IMR-90 (cell line): ENCODE measurements at regions not wholly inside any gene's neighbourhood (a gene's known extent, or its start where the extent isn't known, plus 50 kb on each side); places are given as distances from the start of the nearest gene placed in this dataset.

Experiments used
- ATAC-seq: fragments of 200-7000 bp; cut with Tn5 transposase; 2 replicates; pipeline ENCODE4 v1.9.1; 2020; ENCODE audit warnings: low read depth, mild to moderate bottlenecking, moderate library complexity
- BruUV-seq: library from RNA; stranded (reverse); fragments of 400-500 nt; replicated peaks from 2 replicates; lab custom pipeline; 2021; lab: Mats Ljungman, UMichigan
- CTCF ChIA-PET: fragments of 300-600 bp; formaldehyde crosslinking; extraction: SDS; loops from one replicate; lab custom pipeline; 2021; ENCODE audit warnings: antibody characterized with exemption; lab: Yijun Ruan, JAX
- POLR2A ChIA-PET: fragments of 300-600 bp; sonication (Branson Sonifier 250); formaldehyde crosslinking; loops from one replicate; lab custom pipeline; 2022; ENCODE audit warnings: antibody characterized with exemption; ENCODE audit not compliant: unreplicated experiment; lab: Charles Lee
- DNase-seq: peaks from one replicate; pipeline ENCODE4 v3.0.0; 2013
- H2AFZ ChIP-seq: replicated peaks from 2 replicates; pipeline ENCODE3; 2013; ENCODE audit warnings: low read length, mild to moderate bottlenecking; ENCODE audit not compliant: poor library complexity
- H2AK5ac ChIP-seq: 2 replicates; pipeline ENCODE4 v1.6.1; 2013; ENCODE audit warnings: low read depth, low read length, inconsistent platforms
- H2AK9ac ChIP-seq: replicated peaks from 2 replicates; pipeline ENCODE3; 2013; ENCODE audit warnings: mild to moderate bottlenecking, low read depth, low read length, moderate library complexity; ENCODE audit not compliant: poor library complexity
- H2BK120ac ChIP-seq: 2 replicates; pipeline ENCODE4 v1.6.1; 2013; ENCODE audit warnings: low read depth, low read length, inconsistent platforms
- H2BK15ac ChIP-seq: 3 replicates; pipeline ENCODE4 v1.6.1; 2013; ENCODE audit warnings: low read depth, low read length, inconsistent platforms
- H2BK20ac ChIP-seq: 2 replicates; pipeline ENCODE4 v1.6.1; 2013; ENCODE audit warnings: low read depth, mild to moderate bottlenecking, inconsistent platforms, low read length, moderate library complexity
- H2BK5ac ChIP-seq: 2 replicates; pipeline ENCODE4 v1.6.1; 2013; ENCODE audit warnings: mild to moderate bottlenecking, low read depth, low read length, inconsistent platforms; ENCODE audit not compliant: poor library complexity, severe bottlenecking
- H3K14ac ChIP-seq: replicated peaks from 2 replicates; pipeline ENCODE4 v1.6.1; 2013; ENCODE audit warnings: low read depth, low read length, inconsistent platforms
- H3K18ac ChIP-seq: 2 replicates; pipeline ENCODE4 v1.6.1; 2013; ENCODE audit warnings: low read depth, low read length, control low read depth
- H3K23ac ChIP-seq: 2 replicates; pipeline ENCODE4 v1.6.1; 2013; ENCODE audit warnings: low read depth, low read length, inconsistent platforms
- H3K27ac ChIP-seq: 2 replicates; pipeline ENCODE4 v1.5.1; 2013; ENCODE audit warnings: mild to moderate bottlenecking, control low read depth, low read length; ENCODE audit not compliant: insufficient read depth
- H3K27me3 ChIP-seq: 2 replicates; pipeline ENCODE4 v1.6.1; 2013; ENCODE audit warnings: low read length; ENCODE audit not compliant: control insufficient read depth, insufficient read depth
- H3K36me3 ChIP-seq: 2 replicates; pipeline ENCODE4 v1.6.1; 2013; ENCODE audit warnings: low read length, mixed read lengths; ENCODE audit not compliant: control insufficient read depth, insufficient read depth
- H3K4ac ChIP-seq: 2 replicates; pipeline ENCODE4 v1.6.1; 2013; ENCODE audit warnings: low read depth, low read length, inconsistent platforms
- H3K4me1 ChIP-seq: 2 replicates; pipeline ENCODE4 v1.6.1; 2013; ENCODE audit warnings: low read length, mixed read lengths; ENCODE audit not compliant: control insufficient read depth, insufficient read depth
- H3K4me2 ChIP-seq: 2 replicates; pipeline ENCODE4 v1.6.1; 2013; ENCODE audit warnings: low read depth, mild to moderate bottlenecking, control low read depth, low read length, moderate library complexity
- H3K4me3 ChIP-seq: 2 replicates; pipeline ENCODE4 v1.5.1; 2013; ENCODE audit warnings: low read depth, mild to moderate bottlenecking, control low read depth, low read length, moderate library complexity; ENCODE audit not compliant: insufficient read depth
- H3K56ac ChIP-seq: 2 replicates; pipeline ENCODE4 v1.6.1; 2013; ENCODE audit warnings: low read length, inconsistent platforms; ENCODE audit not compliant: insufficient read depth; ENCODE audit errors: extremely low read depth
- H3K79me1 ChIP-seq, 2 experiments: 2 replicates each; pipeline ENCODE4 v1.6.1; 2013; ENCODE audit warnings: low read length in 2 of 2, inconsistent platforms in 1 of 2, low read depth in 1 of 2
- H3K9ac ChIP-seq: 2 replicates; pipeline ENCODE4 v1.6.1; 2013; ENCODE audit warnings: low read depth, low read length, control low read depth
- H3K9me1 ChIP-seq: 2 replicates; pipeline ENCODE4 v1.6.1; 2013; ENCODE audit warnings: low read length, inconsistent platforms; ENCODE audit not compliant: insufficient read depth
- H3K9me3 ChIP-seq: 2 replicates; pipeline ENCODE4 v1.6.1; 2013; ENCODE audit warnings: low read length; ENCODE audit not compliant: control insufficient read depth, insufficient read depth
- H4K20me1 ChIP-seq: 2 replicates; pipeline ENCODE4 v1.6.1; 2013; ENCODE audit warnings: low read length, inconsistent platforms; ENCODE audit not compliant: insufficient read depth
- H4K5ac ChIP-seq: 2 replicates; pipeline ENCODE4 v1.6.1; 2013; ENCODE audit warnings: mild to moderate bottlenecking, low read depth, low read length, control low read depth
- H4K8ac ChIP-seq, 2 experiments: 2 replicates each; pipeline ENCODE4 v1.6.1; 2013; ENCODE audit warnings: low read depth in 2 of 2, low read length in 2 of 2, control low read depth in 1 of 2, inconsistent platforms in 1 of 2
- H4K91ac ChIP-seq: 2 replicates; pipeline ENCODE4 v1.6.1; 2013; ENCODE audit warnings: low read depth, low read length, inconsistent platforms; ENCODE audit not compliant: insufficient read depth
- BHLHE40 ChIP-seq: fragments of 150-350 bp; IDR thresholded peaks from 2 replicates; pipeline ENCODE4 v1.6.1; 2016; ENCODE audit warnings: mild to moderate bottlenecking, low read depth, low read length
- CEBPB ChIP-seq: IDR thresholded peaks from 2 replicates; pipeline ENCODE4 v1.6.1; 2012; ENCODE audit warnings: low read depth, low read length, improper control_type of control experiment
- CHD1 ChIP-seq: IDR thresholded peaks from 2 replicates; pipeline ENCODE4 v1.6.1; 2012; ENCODE audit warnings: low read depth, low read length, improper control_type of control experiment
- ELK1 ChIP-seq: fragments of 150-350 bp; IDR thresholded peaks from 2 replicates; pipeline ENCODE4 v1.6.1; 2016; ENCODE audit warnings: low read depth, mild to moderate bottlenecking, low read length, moderate library complexity, borderline replicate concordance
- FOS ChIP-seq: fragments of 150-350 bp; IDR thresholded peaks from 2 replicates; pipeline ENCODE4 v1.6.1; 2016; ENCODE audit warnings: low read depth, low read length
- MAFK ChIP-seq: IDR thresholded peaks from 2 replicates; pipeline ENCODE4 v1.6.1; 2012; ENCODE audit warnings: low read depth, low read length, improper control_type of control experiment
- MAZ ChIP-seq: IDR thresholded peaks from 2 replicates; pipeline ENCODE4 v1.6.1; 2012; ENCODE audit warnings: low read depth, mild to moderate bottlenecking, low read length, improper control_type of control experiment, moderate library complexity, borderline replicate concordance
- MXI1 ChIP-seq: IDR thresholded peaks from 2 replicates; pipeline ENCODE4 v1.6.1; 2012; ENCODE audit warnings: low read depth, mild to moderate bottlenecking, low read length, moderate library complexity, borderline replicate concordance
- NFE2L2 ChIP-seq: fragments of 150-350 bp; IDR thresholded peaks from 2 replicates; pipeline ENCODE4 v1.6.1; 2016; ENCODE audit warnings: low read depth, mild to moderate bottlenecking, low read length
- POLR2A ChIP-seq: IDR thresholded peaks from 2 replicates; pipeline ENCODE4 v1.6.1; 2012; ENCODE audit warnings: mild to moderate bottlenecking, low read depth, low read length
- RAD21 ChIP-seq: IDR thresholded peaks from 2 replicates; pipeline ENCODE4 v1.6.1; 2012; ENCODE audit warnings: low read length, improper control_type of control experiment
- RCOR1 ChIP-seq: IDR thresholded peaks from 2 replicates; pipeline ENCODE4 v1.6.1; 2012; ENCODE audit warnings: mild to moderate bottlenecking, low read length, improper control_type of control experiment; ENCODE audit not compliant: insufficient replicate concordance
- RFX5 ChIP-seq: IDR thresholded peaks from 2 replicates; pipeline ENCODE4 v1.8.0; 2012; ENCODE audit warnings: low read depth, mild to moderate bottlenecking, low read length, moderate library complexity
- SMC3 ChIP-seq: fragments of 150-350 bp; IDR thresholded peaks from 2 replicates; pipeline ENCODE4 v1.6.1; 2016; ENCODE audit warnings: low read depth, mild to moderate bottlenecking, antibody characterized with exemption, low read length, moderate library complexity
- USF2 ChIP-seq: fragments of 150-350 bp; IDR thresholded peaks from 2 replicates; pipeline ENCODE4 v1.6.1; 2017; ENCODE audit warnings: mild to moderate bottlenecking, antibody characterized with exemption, low read length, low read depth
- WGBS, 2 experiments: methylation state at CpG; one replicate each; pipeline versions ENCODE4 v1.1.5 to v1.1.7; 2013; ENCODE audit warnings: missing lambda C conversion rate in 2 of 2; ENCODE audit not compliant: insufficient read length in 1 of 2; ENCODE audit errors: extremely low coverage in 2 of 2; 5-methylcytosine and 5-hydroxymethylcytosine counted together
- dilution Hi-C: fragments of 300-500 bp; cut with HindIII; formaldehyde crosslinking; loops from one replicate; pipeline ENCODE4 v1.14.3; 2018; ENCODE audit warnings: low sequenced_read_pairs; ENCODE audit not compliant: unreplicated experiment
- in situ Hi-C: fragments of 300-500 bp; cut with MboI; formaldehyde crosslinking; loops from 3 replicates; pipeline ENCODE4 v1.14.3; 2019; ENCODE audit warnings: low sequenced_read_pairs, inconsistent platforms, mixed read lengths
- intact Hi-C: fragments of 100-400 bp; cut with micrococcal nuclease; formaldehyde crosslinking; loops from 2 replicates; pipeline ENCODE4 v1.10.0; 2022
- TF ChIP-seq, protein P1 (sequence below): conservative IDR thresholded peaks from 2 replicates; pipeline ENCODE4 v1.5.1; 2012; ENCODE audit warnings: mild to moderate bottlenecking, low read depth, low read length, improper control_type of control experiment

DNA sequence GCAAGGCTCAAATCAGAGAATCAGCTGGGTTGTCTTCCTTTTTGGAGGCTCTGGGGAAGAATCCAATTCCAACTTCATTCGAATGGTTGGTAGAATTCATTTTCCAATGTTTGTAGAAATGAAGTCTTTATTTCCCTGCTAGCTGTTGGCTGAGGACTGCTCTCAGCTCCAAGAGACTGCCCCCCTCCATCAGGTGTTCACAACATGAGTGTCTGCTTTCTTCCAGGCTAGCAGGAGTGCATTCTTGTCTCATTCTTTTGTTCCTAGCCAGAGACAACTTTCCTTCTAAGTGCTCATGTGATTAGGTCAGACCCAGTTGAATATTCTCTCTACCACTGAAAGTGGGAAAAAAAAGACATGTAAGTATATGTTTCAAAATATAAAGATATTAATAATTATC, 95.2 kb downstream of the HLX start:
- no peak overlapping the region for H2BK15ac ChIP-seq
- no peak for ATAC-seq
- H4K8ac ChIP-seq: no peak overlapping the region
- peak overlapping the region; percentile 41 for H2AFZ ChIP-seq
- H3K79me1 ChIP-seq: no peaks in the 10 kb centered on the region
- no peaks in the 10 kb centered on the region for H3K4me1 ChIP-seq
- H3K18ac ChIP-seq: no peak overlapping the region
- ChIA-PET CTCF (no interaction called here), POLR2A (no interaction called here)
- in situ Hi-C loops (no loop called here), intact Hi-C loops (no loop called here), dilution Hi-C loops (no loop called here)
- no peak overlapping the region for H2AK9ac ChIP-seq
- H2BK120ac ChIP-seq: no peak overlapping the region
- H3K23ac ChIP-seq: no peak overlapping the region
- TF ChIP-seq MAFK (no peak), CHD1 (no peak), USF2 (no peak), POLR2A (no peak), FOS (no peak), RCOR1 (no peak), MXI1 (no peak), MAZ (no peak), NFE2L2 (no peak), BHLHE40 (no peak), ELK1 (no peak), CEBPB (no peak), SMC3 (no peak), RFX5 (no peak), RAD21 (no peak)
- TF ChIP-seq, protein P1, sequence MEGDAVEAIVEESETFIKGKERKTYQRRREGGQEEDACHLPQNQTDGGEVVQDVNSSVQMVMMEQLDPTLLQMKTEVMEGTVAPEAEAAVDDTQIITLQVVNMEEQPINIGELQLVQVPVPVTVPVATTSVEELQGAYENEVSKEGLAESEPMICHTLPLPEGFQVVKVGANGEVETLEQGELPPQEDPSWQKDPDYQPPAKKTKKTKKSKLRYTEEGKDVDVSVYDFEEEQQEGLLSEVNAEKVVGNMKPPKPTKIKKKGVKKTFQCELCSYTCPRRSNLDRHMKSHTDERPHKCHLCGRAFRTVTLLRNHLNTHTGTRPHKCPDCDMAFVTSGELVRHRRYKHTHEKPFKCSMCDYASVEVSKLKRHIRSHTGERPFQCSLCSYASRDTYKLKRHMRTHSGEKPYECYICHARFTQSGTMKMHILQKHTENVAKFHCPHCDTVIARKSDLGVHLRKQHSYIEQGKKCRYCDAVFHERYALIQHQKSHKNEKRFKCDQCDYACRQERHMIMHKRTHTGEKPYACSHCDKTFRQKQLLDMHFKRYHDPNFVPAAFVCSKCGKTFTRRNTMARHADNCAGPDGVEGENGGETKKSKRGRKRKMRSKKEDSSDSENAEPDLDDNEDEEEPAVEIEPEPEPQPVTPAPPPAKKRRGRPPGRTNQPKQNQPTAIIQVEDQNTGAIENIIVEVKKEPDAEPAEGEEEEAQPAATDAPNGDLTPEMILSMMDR: no peak
- H4K20me1 ChIP-seq: no peaks in the 10 kb centered on the region
- no peak overlapping the region for H3K4me2 ChIP-seq
- no peak overlapping the region for H2BK5ac ChIP-seq
- no peak overlapping the region for H3K4ac ChIP-seq
- no peak overlapping the region for H3K14ac ChIP-seq
- H2BK20ac ChIP-seq: no peak overlapping the region
- no peaks in the 10 kb centered on the region for H3K36me3 ChIP-seq
- H4K5ac ChIP-seq: no peak overlapping the region
- H3K9me1 ChIP-seq: 0 out of 2 replicates have a peak, but pooled peaks cover 3% of the 10 kb centered on the region
- DNase-seq: no peak
- H3K56ac ChIP-seq: no peak overlapping the region
- H3K27me3 ChIP-seq: no peaks in the 10 kb centered on the region
- no TSS peak for BruUV-seq
- H3K9ac ChIP-seq: no peak overlapping the region
- H3K4me3 ChIP-seq: no peak overlapping the region
- H2AK5ac ChIP-seq: no peak overlapping the region; the same call in 1 of the 2 replicates
- no peaks in the 10 kb centered on the region for H3K9me3 ChIP-seq
- no peak overlapping the region for H3K27ac ChIP-seq
- no CpG with 5 or more reads among the region's 1 CpG for WGBS, 2 experiments
- no peak overlapping the region for H4K91ac ChIP-seq
